ENCODE measurements at regions not wholly inside any gene's neighbourhood (a gene's known extent, or its start where the extent isn't known, plus 50 kb on each side); places are given as distances from the start of the nearest gene placed in this dataset.

DNA sequence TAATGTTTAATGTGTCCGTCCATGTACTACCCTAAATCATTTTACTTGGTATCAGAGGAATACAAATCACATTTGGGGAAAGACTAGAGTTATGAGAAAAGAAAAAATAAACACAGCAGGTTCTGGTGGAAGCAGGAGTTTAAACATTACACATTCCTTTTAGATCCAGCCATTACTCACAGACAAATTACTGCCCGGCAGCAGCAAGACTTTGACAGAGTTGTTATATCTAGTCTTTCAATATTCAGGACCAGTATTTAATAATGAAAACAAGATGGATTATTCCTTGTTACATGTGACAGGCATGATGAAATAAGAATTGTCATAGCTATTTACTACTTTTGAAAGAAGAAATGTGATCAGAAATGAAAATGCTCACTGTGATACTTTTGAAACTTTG is 131.8 kb upstream of the GNAI1 start:
- TF ChIP-seq TCF12 (IDR thresholded peaks at IDR 0.05; ENCODE audit: low read depth) (no peak), RAD21 (IDR thresholded peaks at IDR 0.05; ENCODE audit: low read depth) (no peak), ZBTB7A (IDR thresholded peaks at IDR 0.05; ENCODE audit: low read depth) (no peak), EP300 (IDR thresholded peaks at IDR 0.05; ENCODE audit: borderline replicate concordance) (no peak), CEBPB (IDR thresholded peaks at IDR 0.05) (no peak), TEAD4 (IDR thresholded peaks at IDR 0.05) (no peak), YY1 (IDR thresholded peaks at IDR 0.05; ENCODE audit: low read depth) (no peak), TAF1 (IDR thresholded peaks at IDR 0.05; ENCODE audit: low read depth) (no peak)
- TF ChIP-seq, protein P1, sequence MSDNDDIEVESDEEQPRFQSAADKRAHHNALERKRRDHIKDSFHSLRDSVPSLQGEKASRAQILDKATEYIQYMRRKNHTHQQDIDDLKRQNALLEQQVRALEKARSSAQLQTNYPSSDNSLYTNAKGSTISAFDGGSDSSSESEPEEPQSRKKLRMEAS (IDR thresholded peaks at IDR 0.05), result no peak
- TF ChIP-seq, protein P2, sequence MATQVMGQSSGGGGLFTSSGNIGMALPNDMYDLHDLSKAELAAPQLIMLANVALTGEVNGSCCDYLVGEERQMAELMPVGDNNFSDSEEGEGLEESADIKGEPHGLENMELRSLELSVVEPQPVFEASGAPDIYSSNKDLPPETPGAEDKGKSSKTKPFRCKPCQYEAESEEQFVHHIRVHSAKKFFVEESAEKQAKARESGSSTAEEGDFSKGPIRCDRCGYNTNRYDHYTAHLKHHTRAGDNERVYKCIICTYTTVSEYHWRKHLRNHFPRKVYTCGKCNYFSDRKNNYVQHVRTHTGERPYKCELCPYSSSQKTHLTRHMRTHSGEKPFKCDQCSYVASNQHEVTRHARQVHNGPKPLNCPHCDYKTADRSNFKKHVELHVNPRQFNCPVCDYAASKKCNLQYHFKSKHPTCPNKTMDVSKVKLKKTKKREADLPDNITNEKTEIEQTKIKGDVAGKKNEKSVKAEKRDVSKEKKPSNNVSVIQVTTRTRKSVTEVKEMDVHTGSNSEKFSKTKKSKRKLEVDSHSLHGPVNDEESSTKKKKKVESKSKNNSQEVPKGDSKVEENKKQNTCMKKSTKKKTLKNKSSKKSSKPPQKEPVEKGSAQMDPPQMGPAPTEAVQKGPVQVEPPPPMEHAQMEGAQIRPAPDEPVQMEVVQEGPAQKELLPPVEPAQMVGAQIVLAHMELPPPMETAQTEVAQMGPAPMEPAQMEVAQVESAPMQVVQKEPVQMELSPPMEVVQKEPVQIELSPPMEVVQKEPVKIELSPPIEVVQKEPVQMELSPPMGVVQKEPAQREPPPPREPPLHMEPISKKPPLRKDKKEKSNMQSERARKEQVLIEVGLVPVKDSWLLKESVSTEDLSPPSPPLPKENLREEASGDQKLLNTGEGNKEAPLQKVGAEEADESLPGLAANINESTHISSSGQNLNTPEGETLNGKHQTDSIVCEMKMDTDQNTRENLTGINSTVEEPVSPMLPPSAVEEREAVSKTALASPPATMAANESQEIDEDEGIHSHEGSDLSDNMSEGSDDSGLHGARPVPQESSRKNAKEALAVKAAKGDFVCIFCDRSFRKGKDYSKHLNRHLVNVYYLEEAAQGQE (IDR thresholded peaks at IDR 0.05; ENCODE audit: low read depth), result no peak

Data from Ishikawa (cell line).